Fibroblast of lung (primary cell): ENCODE measurements at regions not wholly inside any gene's neighbourhood (a gene's known extent, or its start where the extent isn't known, plus 50 kb on each side); places are given as distances from the start of the nearest gene placed in this dataset.

ENCODE experiments used
- EZH2 ChIP-seq: IDR thresholded peaks from 2 replicates; pipeline ENCODE4 v1.5.1; 2012; ENCODE audit warnings: low read length, control low read depth, mild to moderate bottlenecking; ENCODE audit errors: missing control alignments
- TF ChIP-seq, protein P1 (sequence below), 2 donors: IDR thresholded peaks in 1 of 2; conservative IDR thresholded peaks in 1 of 2; 1 replicate in 1 of 2; 2 replicates in 1 of 2; pipeline ENCODE4 v1.5.1; 2011 to 2012; ENCODE audit warnings: low read length in 2 of 2, control low read depth in 1 of 2, inconsistent platforms in 1 of 2, low read depth in 1 of 2, mild to moderate bottlenecking in 1 of 2

DNA sequence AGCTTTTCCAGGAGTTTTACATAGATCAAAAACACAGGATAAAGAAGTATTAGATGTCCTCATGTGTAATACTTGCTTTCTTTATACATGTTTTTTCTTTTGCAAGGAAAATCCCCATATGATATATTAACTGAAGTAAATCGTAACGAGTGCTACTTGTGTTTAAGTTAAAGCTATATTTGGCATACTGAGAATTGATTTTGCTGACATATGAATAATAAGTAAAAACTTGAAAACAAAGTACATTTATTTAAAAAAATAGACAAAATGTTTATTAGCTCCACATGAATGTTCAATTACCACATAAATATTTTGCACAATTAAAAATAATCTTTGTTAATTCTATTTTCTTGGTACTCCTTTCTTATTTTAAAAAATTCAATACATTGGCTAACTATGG is 884.7 kb downstream of the FSTL5 start:
- TF ChIP-seq, protein P1, sequence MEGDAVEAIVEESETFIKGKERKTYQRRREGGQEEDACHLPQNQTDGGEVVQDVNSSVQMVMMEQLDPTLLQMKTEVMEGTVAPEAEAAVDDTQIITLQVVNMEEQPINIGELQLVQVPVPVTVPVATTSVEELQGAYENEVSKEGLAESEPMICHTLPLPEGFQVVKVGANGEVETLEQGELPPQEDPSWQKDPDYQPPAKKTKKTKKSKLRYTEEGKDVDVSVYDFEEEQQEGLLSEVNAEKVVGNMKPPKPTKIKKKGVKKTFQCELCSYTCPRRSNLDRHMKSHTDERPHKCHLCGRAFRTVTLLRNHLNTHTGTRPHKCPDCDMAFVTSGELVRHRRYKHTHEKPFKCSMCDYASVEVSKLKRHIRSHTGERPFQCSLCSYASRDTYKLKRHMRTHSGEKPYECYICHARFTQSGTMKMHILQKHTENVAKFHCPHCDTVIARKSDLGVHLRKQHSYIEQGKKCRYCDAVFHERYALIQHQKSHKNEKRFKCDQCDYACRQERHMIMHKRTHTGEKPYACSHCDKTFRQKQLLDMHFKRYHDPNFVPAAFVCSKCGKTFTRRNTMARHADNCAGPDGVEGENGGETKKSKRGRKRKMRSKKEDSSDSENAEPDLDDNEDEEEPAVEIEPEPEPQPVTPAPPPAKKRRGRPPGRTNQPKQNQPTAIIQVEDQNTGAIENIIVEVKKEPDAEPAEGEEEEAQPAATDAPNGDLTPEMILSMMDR (conservative IDR thresholded peaks at IDR 0.05 in 1 of 2, IDR thresholded peaks at IDR 0.05 in 1 of 2; ENCODE audit: low read depth in 1 of 2, low read length in 2 of 2): no peak
- TF ChIP-seq EZH2: no peak
